CD4-positive, alpha-beta T cell treated with Interleukin-21 for 1 hour (primary cell): ENCODE measurements at regions not wholly inside any gene's neighbourhood (a gene's known extent, or its start where the extent isn't known, plus 50 kb on each side); places are given as distances from the start of the nearest gene placed in this dataset.
"Not testable (repeated sequence)": the region's sequence is repeated elsewhere in the genome, so short reads cannot be mapped to it uniquely, and the experiment has no call there.

Source experiments
- DNase-seq: peaks from one replicate; pipeline ENCODE4 v3.0.0-alpha.2; 2020

- DNase-seq: no peak
Measured at GRCh38 chr11:86145439-86146156, 76.7 kb upstream of the PICALM start.

DNA sequence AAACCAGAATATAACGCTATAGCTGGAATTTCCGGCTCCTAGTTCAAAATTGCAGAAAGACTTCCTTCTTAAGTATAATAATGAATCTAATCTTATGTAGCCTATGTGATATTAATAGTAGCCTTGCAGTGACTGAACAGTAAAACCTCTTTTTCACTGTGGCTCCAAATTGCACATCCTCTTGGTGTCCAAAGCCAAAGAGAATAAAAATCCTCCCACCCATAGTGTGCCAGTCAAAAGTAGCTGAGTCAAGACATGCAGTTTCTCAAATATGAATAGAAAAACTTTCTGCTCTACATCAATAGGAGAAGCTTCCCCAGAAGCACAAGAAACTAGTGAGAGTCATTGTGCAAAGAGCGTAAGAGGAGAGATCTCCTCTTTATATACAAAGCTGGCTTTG lies 76.0 kb upstream of the PICALM start:
- no peak for DNase-seq

GRCh38 chr11:86144087-86144486 lies 75.2 kb upstream of the PICALM start:
- not testable (repeated sequence) for DNase-seq

GRCh38 chr11:86143087-86144030 lies 74.5 kb upstream of the PICALM start:
- DNase-seq: peak; percentile 59

DNA sequence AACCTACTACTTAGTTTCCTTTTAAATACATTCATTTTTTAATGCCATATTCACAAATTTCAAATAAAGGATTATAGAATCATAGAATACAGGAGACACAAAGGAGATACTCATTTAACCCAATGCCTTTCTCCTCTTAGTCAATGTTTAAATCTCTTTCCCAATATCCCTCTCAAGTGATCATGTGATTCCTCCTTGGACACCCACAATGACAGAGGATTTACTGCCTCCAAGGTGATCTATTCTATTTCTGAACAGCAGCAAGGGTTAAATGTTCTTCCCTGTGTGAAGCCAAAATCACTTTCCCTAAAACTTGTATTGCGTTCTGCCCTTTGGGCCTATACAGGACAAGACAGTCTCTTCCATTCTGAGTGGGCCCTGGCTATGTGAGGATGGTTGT lies 73.3 kb upstream of the PICALM start:
- DNase-seq: no peak

GRCh38 chr11:86141727-86142126 lies 72.8 kb upstream of the PICALM start:
- DNase-seq: no peak

DNA sequence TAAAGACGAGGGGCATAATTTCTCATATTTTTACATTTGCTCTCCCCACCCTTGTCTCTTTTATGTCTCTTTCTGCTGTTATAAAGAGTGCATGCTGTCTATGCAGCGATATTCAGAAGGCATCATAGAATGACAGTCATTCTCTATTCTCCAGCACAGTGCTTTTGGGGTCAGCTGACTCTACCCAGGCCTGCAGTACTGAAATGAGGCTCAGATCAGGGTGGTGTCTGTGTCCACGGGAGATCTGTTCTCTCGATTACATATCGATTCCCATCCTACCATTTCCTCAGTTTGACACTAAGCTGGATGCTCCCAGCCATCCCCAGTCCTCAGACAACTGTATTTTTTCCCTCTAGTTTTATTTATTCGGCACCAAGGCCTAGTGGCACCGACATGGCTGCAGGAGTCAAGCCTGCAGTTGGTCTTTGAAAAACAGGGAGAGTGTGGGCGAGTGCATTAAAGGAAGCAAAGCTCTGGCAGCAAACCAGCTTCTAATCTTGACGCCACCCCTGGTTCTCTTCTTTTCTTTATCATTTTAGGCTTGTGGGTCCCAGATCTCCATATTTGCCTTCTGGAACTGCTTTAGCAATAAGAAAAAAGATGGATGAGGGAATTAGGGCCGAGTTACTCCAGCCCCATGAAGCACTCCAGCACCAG lies 71.6 kb upstream of the PICALM start:
- no peak for DNase-seq

DNA sequence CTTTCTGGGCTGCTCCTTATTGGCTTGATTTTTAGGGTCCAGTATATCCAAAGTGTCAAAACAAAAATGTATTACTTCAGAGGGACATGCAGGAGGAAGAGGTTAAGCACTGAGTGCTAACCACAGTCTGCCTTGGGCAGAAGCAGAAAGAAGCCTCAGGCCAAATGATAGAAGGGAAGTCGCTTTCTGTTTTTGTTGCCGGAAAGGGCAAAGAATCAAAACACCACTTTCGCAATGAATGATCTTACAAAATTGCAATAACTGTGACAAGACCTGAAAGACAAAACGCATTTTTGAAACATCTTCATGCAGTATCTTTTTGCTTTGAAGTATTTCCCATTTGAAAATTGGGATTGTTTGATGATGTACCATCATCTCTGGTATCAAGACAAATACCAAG lies 70.1 kb upstream of the PICALM start:
- peak; percentile 57 for DNase-seq

DNA sequence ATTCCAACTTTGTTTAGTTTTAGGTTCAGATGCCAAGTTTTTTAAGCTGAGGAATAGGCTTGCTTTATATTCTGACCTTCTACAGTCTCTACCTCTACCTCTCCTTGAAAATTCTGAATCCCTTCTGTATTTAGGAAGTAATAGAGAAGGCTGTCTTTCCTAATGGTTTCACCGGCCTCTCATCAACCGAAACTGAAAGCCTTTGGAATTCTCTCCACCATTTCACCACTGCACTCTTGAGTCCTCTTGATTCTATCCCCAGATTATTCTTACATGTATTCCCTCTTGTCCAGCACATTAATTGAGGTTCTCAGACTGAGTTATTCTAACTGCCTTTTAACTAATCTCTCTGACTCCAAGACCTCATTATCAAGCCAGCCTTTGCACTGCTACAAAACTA lies 67.7 kb upstream of the PICALM start:
- no peak for DNase-seq

DNA sequence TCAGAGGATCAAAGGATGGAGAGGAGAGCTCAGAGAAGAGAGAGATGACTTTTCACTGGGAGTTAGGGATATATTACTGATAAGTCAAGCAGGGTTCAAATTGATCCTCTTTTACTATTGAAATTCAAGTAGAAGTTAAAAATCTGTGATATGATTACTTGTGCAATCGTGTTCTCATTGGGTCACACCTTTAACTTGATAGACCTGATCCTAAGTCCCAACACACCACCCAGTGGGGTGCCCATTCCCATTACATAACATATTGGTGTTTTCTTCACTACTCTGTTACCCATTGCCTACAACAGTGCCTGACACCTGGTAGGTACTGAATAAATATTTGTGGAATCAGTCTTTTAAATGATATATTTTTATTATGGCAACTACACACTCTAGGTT lies 66.4 kb upstream of the PICALM start:
- no peak for DNase-seq

- DNase-seq: no peak
Measured at GRCh38 chr11:86134580-86135318, 65.9 kb upstream of the PICALM start.

DNA sequence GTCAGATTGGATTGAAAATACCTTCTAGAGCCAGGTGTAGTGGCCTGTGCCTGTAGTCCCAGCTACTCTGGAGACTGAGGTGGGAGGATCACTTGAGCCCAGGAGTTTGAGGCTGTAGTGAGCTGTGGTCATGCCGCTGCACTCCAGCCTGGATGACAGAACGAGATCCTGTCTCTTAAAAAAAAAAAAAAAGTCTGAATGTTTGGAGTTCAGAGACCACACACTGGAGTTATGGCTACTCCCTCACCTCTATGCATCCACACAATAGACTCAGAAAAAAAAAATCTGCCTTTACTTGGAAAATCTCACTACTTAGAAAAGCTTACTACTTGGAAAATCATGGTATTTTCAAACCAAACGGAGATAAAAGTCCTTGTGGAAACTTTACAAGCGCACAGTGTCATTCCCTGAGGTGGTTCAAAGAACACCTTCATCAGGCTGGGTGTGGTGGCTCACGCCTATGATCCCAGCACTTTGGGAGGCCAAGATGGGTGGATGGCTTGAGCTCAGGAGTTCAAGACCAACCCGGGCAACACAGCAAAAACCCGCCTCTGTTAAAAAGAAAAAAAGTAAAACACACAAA lies 63.9 kb upstream of the PICALM start:
- no peak for DNase-seq

GRCh38 chr11:86129740-86130540 lies 61.1 kb upstream of the PICALM start:
- DNase-seq: no peak

DNA sequence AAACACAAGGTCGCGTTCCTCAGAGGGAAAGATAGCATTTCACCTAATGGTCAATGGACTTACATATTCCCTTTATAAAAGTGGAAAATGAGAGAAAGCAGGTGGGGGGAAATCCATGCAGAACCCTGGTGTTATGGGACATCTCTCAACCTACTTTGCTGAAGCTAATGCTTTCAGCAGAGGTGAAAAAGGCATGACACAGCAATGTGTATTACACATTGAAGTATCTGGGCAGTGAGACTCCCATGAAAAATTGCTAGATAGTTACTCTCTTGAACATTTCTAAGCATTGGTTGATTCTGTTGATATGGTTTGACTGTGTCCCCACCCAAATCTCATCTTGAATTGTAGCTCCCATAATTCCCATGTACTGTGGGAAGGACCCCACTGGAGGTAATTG lies 60.0 kb upstream of the PICALM start:
- no peak for DNase-seq

GRCh38 chr11:86126862-86127261 lies 58.0 kb upstream of the PICALM start:
- DNase-seq: no peak

GRCh38 chr11:86124251-86125233 lies 55.7 kb upstream of the PICALM start:
- no peak for DNase-seq

- DNase-seq: no peak
Measured at GRCh38 chr11:86122773-86123172, 53.9 kb upstream of the PICALM start.

GRCh38 chr11:86120807-86121206 lies 51.9 kb upstream of the PICALM start:
- no peak for DNase-seq

- DNase-seq: no peak
Measured at GRCh38 chr11:86119906-86120305, 51.0 kb upstream of the PICALM start.

DNA sequence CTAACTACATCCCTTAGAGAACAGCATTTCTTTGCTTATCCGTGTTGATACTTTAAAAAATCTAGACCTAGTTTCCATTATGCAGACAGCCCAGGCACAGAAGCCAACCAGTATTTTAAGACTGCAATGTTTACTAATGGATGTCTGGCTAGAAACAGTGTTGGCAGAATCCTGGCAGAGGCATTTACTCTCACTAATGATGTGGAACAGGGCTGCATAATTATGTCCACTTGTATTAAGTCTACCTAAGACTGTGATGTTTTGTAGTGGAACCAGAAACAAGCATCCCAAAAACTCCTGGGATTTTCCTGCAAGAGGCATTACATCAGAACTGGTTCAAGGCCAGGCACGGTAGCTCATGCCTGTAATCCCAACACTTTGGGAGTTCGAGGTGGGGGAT lies 50.2 kb upstream of the PICALM start:
- no peak for DNase-seq
